ENCODE measurements at regions not wholly inside any gene's neighbourhood (a gene's known extent, or its start where the extent isn't known, plus 50 kb on each side); places are given as distances from the start of the nearest gene placed in this dataset.

GRCh38 chr22:48186146-48186790 is 1423.8 kb downstream of the TBC1D22A start:
- DNase-seq (ENCODE audit: low spot score) = no peak

- DNase-seq (ENCODE audit: low spot score) = no peak
Observed at GRCh38 chr22:48185071-48186055, 1422.9 kb downstream of the TBC1D22A start.

- DNase-seq (ENCODE audit: low spot score) = no peak
Observed at GRCh38 chr22:48182846-48183805, 1420.7 kb downstream of the TBC1D22A start.

GRCh38 chr22:48182031-48182430 is 1419.6 kb downstream of the TBC1D22A start:
- DNase-seq (ENCODE audit: low spot score) = no peak

- DNase-seq (ENCODE audit: low spot score) = no peak
Observed at GRCh38 chr22:48181263-48181955, 1419.0 kb downstream of the TBC1D22A start.

- no peak for DNase-seq (ENCODE audit: low spot score)
Observed at GRCh38 chr22:48180631-48181030, 1418.2 kb downstream of the TBC1D22A start.

- DNase-seq (ENCODE audit: low spot score) = no peak
Observed at GRCh38 chr22:48179571-48180546, 1417.4 kb downstream of the TBC1D22A start.

- DNase-seq (ENCODE audit: low spot score) = no peak
Observed at GRCh38 chr22:48178536-48178935, 1416.1 kb downstream of the TBC1D22A start.

GRCh38 chr22:48177631-48178030 is 1415.2 kb downstream of the TBC1D22A start:
- no peak for DNase-seq (ENCODE audit: low spot score)

- DNase-seq (ENCODE audit: low spot score) = no peak
Observed at GRCh38 chr22:48175721-48176120, 1413.3 kb downstream of the TBC1D22A start.

GRCh38 chr22:48173773-48174160 is 1411.3 kb downstream of the TBC1D22A start:
- DNase-seq (ENCODE audit: low spot score) = no peak

GRCh38 chr22:48173061-48173772 is 1410.8 kb downstream of the TBC1D22A start:
- DNase-seq (ENCODE audit: low spot score) = no peak

GRCh38 chr22:48171271-48171691 is 1408.8 kb downstream of the TBC1D22A start:
- DNase-seq (ENCODE audit: low spot score) = no peak

GRCh38 chr22:48169227-48169626 is 1406.8 kb downstream of the TBC1D22A start:
- no peak for DNase-seq (ENCODE audit: low spot score)

- no peak for DNase-seq (ENCODE audit: low spot score)
Observed at GRCh38 chr22:48167238-48167637, 1404.8 kb downstream of the TBC1D22A start.

- no peak for DNase-seq (ENCODE audit: low spot score)
Observed at GRCh38 chr22:48161298-48161697, 1398.8 kb downstream of the TBC1D22A start.

- no peak for DNase-seq (ENCODE audit: low spot score)
Observed at GRCh38 chr22:48157676-48158075, 1395.2 kb downstream of the TBC1D22A start.

- DNase-seq (ENCODE audit: low spot score) = no peak
Observed at GRCh38 chr22:48156603-48157355, 1394.3 kb downstream of the TBC1D22A start.

- DNase-seq (ENCODE audit: low spot score) = no peak
Observed at GRCh38 chr22:48155446-48155845, 1393.0 kb downstream of the TBC1D22A start.

Data from H4 (cell line).